NCI-H460 (cell line): ENCODE measurements at regions not wholly inside any gene's neighbourhood (a gene's known extent, or its start where the extent isn't known, plus 50 kb on each side); places are given as distances from the start of the nearest gene placed in this dataset.

Source experiments
- DNase-seq: peaks from one replicate; pipeline ENCODE4 v3.0.0-alpha.2; 2016; ENCODE audit warnings: low read depth; ENCODE audit errors: extremely low read depth

DNA sequence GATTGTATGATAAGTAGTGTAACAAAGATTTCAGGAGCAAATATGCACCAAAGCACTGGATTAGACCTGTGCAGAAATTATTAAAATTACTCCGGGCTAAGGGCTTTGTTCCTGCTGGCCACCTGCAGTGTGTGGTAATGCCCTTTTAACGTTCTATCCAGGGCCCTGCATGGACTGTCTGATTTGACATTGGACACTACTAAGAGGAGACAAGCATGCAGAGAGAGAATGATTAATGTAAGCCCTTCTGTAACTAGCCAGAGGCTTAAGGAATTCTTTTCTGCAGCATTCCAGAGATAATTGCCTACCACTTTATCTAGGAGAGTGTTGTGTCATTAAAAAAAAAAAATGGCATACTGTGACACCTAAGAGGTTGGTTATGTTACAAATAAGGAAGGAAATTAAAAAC lies 117.0 kb downstream of the PCDH7 start:
- DNase-seq = no peak

DNA sequence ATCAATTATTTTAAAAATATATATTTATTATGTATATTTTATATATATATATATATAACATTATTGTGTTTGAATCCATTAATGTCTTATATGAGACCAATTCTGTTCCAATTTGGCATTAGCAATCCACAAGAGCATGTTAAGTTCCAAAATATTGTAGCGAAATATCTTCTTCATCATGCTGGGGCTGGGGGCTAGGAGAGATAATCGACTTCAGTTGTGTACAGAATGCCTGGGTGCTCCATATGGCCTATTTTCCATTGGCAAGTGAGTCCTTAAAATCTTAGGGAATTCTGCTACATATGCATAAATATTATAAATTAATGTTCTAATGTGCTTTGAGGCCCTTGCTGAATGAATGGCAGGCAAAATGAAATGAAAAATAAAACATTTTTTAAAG lies 117.7 kb downstream of the PCDH7 start:
- no peak for DNase-seq

DNA sequence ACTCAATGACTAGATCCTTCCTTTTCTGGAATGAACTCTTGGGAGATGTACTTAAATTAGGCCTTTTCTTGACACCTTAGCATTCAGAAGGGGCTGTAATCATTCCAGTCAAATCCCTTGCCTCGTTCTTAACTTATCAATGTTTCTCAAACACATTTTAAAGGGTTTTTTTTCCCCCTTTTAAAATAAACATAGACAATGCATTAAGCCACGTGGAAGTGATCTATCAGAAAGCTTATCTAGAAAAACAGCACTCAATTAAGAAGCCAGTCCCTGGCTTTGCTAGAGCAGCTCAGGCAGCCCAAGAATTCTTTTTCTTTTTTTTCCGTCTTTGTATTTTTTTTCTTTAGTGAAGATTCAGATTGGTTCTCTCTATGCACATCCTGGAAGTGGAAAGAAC lies 118.2 kb downstream of the PCDH7 start:
- DNase-seq = no peak

DNA sequence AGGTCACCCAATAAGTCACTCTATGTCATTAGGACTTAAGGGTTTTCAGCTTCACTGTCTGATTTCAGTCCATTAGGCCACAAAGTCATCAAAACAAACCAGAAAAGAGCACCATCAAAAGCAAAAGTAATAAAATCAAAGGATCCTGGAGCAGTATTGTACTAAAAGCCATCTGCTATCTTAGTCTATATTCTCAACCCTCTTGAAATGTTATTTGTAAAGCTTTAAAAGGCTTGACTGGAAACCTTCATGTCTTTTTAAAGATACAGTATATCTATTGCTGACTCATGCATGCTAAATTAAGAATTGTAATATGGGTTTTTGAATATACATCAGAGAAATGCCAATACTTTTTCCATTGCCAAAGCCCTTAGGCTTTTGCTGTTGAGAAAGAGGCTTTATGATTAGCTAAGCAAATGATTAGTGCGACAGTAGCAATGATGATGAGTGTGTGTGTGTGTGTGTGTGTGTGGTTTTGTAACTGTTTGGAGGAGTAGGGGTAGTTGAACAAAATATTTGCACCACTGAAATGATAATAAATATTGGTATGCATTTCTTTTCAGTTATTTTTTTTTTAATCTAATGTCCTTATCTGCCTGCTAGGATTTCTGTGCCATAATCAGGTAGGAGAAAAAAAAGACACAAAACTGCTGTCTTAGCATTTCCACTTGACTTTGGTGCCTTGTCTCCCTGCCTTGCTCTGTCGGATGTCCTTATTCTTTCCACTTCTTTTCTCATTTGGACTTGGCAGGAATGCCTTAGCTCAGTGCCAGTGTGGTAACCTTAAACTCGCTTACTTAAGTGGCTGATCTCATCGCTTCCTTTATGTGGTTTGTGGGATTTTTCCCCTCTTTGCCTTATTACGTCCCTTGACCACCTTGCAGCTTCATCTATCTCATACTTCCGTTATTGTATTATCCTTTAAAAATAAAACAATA lies 119.7 kb downstream of the PCDH7 start:
- no peak for DNase-seq

DNA sequence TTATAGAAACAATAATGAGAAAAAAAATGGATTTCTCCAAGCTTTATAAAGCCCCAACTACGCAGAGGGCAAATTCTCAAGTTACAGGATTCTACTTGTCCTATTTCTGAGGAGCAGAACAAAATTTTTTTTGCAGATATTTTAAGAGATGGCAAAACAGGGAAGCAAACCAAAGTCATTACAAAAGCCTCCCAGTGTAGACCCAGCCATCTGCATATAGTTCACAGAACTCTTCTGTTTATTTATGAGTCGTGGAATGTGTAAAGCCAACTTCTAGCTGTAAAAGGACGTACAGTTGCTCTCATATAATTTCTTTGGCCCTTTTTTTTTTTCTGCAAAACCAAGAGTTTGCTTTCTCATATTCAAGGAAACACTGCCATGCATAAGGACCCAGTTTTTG lies 120.4 kb downstream of the PCDH7 start:
- no peak for DNase-seq

DNA sequence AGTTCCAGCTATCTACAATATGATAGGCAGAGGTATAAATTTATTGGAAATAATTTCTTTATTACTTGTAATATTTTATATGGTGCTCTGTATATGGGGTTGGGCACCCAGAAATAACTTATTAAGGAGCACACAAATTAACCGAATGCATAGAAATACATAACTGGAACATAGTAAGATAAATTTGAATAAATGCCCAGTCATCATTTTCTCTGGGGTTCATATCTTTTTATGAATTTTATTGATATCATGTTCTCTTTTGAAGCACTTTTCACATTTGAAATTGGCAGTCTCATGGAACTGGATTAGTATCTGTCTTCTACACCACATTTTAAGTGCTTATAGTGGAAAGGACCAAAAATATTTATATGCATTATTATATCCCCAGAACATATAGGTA lies 122.0 kb downstream of the PCDH7 start:
- DNase-seq = no peak

DNA sequence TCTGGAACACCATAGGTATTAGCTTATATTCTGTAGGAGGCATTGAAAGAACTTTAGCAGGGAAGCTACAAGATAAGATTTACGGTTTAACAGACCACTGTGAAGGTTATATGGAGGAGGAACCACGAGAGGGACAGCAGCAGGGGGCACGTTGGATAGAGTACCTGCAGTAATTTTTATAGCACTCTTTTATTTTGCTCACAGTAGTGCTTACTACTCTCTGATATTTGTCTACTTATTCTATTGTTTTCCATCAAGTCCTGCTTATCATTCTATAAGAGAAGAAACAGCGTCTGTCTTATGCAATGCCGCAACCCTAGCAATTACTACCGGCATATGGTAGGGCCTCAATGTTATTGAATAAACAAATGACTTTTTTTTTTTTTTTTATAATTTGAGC lies 122.5 kb downstream of the PCDH7 start:
- no peak for DNase-seq

DNA sequence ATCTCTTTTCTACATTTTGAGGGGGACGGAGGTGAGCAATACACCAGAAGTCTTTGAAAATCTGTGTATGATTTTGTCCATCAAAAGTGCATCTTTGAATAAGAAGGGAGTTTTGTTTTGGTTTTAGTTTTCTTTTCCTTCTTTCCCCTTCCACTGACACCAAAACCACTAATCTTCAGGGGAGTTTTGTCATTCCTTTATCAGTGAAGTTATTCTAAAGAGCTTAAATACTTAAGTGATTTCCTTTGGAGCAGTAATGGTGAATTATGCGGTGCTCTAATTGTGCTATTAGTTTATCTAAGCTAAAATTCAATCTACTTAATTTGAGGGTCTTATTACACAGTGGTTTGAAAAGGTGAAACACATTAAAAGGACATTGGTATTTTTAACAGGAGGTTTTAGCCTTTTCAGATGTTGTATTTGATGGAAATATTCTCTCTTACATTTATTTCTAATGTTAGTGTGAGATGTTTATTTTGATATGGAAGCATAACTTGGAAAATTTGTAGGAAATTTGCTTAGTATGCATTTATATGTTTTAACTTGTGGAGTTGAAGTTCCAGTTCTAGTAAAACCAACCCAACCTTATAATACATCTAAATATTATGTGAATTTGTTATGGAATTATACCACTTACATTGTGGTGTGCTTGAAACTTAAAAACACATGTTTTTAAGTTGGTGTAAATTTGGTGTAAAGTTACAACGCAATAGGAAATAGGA lies 124.9 kb downstream of the PCDH7 start:
- DNase-seq = no peak

DNA sequence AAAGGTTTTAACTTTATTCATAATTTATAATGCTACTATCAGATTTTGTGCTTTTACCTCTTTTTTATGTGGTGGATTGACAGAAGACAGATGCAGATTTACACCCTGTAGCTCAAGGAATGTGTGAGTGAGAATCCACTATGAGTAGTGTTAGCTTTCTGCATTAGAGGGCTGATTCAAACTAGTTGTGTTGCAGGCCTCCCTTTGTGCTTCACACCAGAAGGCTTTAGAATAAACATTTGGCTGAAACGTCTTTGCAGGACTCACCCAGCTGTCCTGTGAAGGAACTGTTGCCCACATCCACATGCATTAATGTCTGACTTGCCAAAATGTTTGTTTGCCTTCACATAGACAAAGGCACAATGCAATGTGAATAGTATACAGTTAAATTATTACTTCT lies 127.0 kb downstream of the PCDH7 start:
- DNase-seq = no peak

DNA sequence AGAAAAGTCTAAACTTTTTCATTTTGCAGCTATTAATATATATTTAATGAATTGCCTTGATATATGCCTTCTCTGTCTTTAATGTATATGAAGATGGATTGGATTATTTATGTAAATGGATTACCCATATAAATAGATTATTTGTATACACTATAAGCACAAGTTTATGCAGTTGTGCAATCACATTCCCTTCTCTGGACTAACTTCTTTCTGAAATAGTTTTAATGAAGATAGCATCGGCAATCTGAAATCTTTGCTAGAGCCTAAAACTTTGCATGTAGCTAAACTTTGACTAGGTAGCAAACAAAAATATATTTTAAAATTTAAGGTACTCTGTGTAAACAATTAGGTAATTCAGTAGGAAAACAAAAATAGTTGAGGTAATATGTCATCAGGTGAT lies 127.8 kb downstream of the PCDH7 start:
- DNase-seq = no peak

DNA sequence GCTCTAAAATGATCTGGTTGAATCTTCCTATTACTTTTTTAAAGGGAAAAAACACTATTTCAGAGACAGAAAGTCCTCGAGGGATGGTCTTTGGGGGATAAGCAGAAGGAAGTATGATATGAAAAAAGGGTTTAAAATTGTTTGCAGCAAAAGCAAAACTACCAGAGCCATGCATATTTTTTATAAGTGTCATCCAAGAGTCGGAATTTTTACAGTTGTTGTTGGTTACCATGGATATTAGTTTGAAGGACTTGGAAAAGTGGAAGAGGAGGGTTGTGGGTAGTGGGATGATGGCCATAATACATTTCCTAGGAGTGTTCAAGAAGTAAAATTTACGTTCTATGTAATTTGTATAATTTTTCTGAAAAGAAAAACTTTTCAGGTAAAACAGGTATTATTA lies 134.4 kb downstream of the PCDH7 start:
- no peak for DNase-seq

DNA sequence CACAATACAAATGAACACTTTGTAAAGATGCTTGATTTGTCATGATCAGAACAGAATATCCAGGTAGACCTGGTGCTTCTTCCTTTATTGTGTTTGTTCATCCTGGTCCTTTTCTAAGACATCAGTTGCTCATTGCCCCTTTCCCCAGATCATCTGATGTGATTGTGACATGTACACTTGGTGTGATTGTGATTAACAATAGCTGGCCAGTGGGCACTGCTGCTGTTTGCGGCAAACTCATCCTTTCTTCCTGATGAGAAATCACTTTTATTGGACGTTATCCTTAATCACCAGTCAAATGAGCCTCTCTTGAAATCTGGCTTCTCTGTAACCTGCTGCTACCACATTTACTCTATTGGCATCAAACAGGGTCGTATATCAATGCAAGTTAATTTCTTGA lies 135.1 kb downstream of the PCDH7 start:
- no peak for DNase-seq

DNA sequence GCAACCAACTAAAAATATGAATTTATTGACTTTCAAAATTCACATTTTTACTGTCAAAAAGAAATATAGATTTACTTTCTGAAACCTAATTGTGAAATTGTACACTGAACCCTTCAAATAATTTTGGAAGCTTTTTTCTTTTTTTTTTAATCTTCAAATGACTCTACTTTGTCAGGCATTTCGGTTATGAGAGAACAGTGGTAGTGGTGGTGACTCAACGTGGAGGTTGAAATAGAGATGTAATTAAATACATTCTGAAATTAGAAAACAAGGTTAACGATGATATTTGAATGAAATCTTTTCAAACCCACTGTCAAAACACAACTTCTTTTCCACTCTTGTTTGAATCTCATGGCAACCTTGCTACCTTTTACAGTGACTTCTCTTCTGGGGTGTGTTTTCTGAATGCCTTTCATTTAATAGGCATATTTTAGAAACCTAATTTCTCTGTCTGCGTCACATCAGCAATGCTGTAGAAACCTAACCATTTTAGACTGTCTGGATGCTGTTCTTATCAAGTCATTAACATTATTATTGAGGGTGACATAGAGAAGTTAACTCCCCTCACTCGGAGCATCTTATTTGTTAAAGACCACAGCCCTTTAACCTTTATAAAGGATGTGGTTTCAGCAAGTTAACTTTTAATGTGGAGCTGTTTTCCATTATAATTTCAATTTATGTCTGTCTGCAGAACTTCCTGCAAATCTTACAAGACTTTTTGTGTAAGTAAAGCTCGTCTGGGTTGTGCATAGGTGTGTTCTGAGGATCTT lies 136.8 kb downstream of the PCDH7 start:
- DNase-seq = no peak

DNA sequence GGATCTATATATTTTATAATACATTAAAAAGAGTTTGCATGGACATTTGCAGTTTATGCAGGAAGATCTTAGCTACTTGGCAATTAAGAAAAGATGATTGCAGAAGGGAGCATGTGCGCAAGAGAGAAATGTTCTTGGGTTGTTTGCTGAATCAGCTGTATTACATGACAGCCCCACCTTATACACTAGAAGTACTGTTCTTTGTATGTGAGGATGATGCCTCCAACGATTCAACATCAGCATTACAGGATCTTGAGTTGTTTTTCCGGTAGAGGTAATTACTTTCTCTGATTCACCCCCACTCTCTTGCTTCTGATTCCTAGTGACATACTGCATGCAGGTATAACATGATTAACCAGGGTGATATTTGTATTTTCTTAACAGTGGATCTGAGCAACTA lies 140.8 kb downstream of the PCDH7 start:
- DNase-seq = no peak

DNA sequence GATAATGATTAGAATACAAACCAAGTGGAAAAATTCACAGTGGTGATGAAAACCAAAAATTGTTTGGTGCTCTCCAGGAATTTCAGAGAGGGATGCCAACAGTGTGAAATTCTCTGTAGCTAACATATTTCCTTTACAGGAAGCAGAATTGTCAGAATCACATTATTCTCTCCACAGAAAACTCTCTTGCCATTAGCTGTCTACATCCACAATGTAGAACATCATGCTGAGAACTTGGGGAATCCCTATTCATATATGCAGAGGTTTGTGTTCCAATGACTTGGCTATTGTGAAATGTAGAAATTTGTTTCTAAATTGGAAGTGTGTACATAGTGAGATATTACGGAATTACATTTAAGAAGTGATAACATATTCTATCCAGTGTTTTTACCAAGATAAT lies 142.0 kb downstream of the PCDH7 start:
- no peak for DNase-seq

DNA sequence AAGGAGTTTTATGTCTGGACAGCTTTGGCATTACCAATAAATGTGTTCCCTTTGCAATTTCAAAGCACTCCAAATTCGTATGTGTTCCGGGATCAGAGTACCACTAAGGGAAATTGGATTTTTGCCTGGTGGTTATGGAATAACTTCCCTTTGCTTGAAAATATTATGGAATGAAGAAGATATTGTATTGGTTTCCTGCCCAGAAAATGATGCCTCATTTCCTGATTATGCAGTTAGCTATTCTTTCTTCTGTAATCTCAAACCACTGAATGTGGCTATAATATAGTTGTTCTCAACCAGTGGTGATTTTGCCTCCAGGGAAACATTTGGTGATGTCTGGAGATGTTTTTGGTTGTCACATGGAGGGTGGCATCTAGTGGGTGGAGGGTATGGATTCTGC lies 142.9 kb downstream of the PCDH7 start:
- DNase-seq = no peak

DNA sequence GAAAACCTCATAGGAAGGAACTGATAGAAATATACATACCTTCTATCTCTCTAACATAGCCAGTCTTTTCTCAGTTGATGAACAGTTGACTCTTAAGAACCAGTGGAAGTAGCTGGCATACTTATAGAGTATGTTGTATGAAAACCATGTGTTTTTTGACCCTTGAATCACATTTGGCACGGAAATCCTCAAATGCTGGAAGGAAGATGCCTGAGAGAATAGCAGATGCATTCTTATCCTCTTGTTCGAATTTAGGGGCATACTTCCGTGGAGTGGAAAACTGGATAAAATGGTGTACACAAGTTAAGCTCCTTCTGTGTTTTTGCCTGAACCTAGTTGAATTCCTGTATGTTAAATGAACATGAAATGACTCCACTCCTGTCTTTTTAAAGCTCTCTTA lies 145.5 kb downstream of the PCDH7 start:
- DNase-seq = no peak

DNA sequence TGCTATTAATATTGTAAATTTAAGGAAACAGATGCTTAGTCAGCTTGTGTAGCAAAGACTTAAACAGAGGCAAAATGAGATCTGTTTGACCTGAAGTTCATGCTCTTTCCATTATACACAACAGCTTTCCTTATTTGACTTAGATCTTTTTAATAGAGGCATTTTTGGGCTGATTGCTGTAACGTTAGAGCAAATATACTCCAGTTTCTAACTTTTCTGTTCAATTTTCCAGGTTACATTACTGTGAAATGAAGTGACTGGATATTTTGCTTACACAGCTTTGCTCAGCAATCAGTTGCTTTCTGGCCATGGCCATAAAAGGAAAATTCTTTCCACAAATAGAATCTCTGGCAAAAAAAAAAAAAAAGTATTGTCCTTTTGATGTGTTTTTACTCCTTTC lies 146.2 kb downstream of the PCDH7 start:
- DNase-seq = no peak

DNA sequence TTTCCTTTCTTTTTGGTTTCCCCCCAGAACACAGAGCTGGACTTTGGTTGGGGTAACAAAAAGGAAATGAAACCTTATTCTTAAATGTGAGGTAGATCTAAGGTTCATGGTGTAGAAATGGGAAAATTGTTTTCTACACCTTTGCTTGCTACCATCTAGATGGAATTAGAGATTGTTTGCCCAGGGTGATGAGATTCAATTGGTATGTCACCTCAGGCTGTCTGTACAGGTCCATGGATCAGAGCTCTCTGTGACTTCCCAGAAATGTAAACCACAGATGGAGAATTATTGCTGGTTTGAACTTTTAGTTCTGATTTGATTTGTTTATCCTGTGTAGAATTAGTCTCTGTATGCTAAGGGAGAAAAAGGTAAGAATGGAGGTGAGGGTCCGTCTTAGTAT lies 146.7 kb downstream of the PCDH7 start:
- DNase-seq = no peak

DNA sequence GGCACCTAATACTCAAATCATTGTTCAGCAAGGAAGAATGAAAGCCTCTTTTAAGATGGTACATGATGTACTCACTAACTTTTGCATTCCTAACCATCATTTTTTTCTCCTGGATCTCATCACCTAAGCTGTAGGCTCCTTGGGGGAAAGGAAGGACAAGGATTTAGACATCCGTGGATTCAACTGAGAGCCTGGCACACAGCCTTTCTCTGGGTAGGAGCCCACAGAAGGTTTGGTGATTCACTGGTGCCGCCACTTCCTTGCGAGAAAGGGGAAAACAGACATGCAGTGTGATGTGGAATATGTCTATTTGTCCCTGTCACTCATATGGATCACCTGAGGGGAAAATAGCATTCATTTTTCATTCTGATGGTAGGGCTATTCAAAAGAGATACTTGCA lies 147.3 kb downstream of the PCDH7 start:
- no peak for DNase-seq

DNA sequence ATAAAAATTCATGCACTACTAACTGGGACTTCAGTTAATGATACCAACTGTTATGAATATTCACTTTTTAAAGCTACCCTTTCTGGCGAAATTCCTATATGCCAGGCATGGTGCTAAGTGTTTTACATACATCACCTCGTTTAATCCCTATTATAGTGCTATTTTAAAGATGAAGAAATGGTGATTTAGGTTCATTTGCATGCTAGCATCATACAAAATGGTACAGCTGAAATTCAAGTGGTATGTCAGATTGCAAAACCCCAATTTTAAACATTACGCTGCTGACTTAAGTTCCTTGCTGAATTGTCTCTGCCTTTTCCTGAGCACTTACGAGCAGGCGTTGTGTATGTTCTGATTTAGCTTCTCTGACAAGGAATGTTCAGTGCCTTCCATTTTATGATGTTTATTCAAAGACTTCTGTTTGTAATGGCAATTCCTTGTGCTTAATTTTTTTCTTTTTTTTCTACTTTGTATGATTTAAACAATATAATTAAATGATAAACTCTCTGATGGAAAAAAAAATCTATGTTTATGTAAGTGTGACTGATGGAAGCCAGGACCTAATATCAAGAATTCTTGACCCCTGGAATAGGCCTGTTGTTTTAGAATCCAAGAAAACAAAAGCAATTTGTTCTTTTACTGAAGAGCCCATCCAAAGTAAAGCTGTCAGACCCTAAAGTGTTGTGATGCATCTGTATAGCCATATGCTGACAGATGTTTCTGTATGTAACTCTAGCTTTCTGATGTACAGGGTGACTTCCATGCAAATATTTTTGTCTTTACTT lies 148.1 kb downstream of the PCDH7 start:
- DNase-seq = no peak
